ENCODE measurements at regions not wholly inside any gene's neighbourhood (a gene's known extent, or its start where the extent isn't known, plus 50 kb on each side); places are given as distances from the start of the nearest gene placed in this dataset.

DNA sequence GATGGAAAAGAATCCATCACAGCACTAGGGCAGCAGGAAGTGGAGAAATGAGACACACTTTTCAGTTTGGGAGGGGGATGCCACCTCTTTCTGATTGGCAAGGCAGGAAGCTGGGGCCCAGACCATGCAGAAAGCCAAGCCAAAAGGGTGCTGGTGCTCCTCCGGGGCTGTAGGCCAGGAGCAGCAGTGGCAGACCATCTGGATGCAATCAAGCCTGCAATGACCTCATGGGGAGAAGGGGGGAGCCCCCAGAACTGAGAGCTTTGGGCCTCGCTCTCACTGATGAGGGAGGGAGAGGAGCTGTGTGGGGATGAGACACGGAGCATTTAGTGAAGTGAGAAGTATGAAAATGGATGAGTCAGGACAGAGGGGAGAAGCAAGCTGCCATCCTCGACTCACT is 141.3 kb upstream of the NALF2 start:
- DNase-seq (ENCODE audit: low read depth): peak; percentile 58

DNA sequence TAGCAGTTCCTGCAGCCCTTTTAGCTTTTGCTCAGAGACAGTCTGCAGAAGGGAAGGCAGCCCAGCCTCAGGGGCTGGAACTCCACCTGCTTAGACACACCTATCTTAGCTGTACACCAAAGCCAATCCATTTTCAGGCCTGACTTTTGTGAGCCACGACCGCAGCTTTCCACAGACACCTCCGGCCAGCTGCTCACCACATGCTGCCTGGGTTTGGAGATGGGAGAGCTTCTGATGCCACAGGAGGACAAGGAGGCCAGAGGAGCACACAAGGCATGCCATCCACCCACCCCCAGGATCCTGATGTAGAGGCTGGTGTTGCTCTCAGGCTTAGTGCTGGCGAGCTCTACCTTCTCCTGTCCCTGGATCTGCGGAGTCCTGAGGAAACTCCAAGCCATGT is 141.8 kb upstream of the NALF2 start:
- no peak for DNase-seq (ENCODE audit: low read depth)

DNA sequence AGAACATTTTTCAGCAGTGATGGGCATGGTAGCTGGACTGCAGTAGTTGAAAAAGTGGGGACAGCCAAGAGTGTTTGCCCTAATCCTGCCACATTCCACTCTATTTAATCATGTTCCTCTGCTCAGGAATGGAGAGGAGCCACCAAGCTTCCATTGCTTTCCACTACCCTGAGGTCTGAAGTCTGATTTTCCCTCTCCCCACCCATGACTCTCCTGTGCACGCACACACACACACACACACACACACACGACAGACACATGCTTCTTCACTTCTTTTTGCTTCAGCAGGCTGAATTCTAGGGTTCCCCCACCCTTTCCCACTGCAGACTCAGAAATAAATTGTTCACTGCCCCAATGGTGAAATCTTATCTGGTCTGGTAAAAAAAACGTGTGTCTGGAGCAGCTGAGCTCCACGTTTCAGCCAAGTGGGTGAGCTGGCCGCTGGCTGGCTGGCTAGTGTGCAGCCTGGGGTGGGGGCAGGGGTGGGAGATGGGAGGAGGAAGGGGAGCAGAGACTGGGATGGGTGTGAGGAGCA is 142.7 kb upstream of the NALF2 start:
- peak; percentile 57 for DNase-seq (ENCODE audit: low read depth)

DNA sequence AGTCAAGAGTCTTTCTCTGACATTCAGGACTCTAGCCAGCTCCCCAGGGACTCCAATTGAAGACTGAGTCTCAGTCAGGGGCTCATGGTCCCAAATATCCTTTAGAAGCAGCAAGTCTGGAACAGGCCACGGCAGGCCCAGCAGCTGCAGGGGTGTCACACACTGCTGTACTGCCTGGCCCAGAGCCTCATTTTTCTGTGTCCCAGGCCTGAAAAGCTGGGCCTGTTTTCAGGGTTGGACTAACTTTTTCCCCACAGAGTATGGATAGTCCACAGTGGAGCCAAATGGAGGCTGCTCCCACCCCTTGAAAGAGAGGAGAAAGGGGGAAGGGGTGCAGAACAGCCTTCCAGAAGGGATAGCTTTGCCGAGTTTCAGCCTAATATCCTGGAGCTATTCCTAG is 146.8 kb upstream of the NALF2 start:
- DNase-seq (ENCODE audit: low read depth): no peak

DNA sequence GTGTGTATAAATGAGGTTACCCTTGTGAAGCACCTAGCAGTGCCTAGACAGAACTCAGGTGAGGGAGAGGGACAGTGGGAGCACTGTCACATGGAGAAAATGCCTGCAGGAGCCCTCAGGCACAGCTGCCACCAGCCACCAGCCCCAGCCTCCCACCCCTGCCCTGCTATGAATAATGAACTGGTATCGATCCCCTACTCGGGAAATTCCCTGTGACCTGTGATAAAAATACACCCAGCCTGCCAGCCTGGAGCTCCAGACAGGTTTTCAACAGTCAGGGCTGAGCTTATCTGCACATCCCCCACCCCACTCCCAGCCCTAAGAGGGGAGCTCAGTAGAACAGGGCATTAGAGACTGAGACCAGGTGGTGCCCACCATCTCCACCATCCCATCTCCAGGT is 159.6 kb upstream of the PJA1 start:
- no peak for DNase-seq (ENCODE audit: low read depth)

DNA sequence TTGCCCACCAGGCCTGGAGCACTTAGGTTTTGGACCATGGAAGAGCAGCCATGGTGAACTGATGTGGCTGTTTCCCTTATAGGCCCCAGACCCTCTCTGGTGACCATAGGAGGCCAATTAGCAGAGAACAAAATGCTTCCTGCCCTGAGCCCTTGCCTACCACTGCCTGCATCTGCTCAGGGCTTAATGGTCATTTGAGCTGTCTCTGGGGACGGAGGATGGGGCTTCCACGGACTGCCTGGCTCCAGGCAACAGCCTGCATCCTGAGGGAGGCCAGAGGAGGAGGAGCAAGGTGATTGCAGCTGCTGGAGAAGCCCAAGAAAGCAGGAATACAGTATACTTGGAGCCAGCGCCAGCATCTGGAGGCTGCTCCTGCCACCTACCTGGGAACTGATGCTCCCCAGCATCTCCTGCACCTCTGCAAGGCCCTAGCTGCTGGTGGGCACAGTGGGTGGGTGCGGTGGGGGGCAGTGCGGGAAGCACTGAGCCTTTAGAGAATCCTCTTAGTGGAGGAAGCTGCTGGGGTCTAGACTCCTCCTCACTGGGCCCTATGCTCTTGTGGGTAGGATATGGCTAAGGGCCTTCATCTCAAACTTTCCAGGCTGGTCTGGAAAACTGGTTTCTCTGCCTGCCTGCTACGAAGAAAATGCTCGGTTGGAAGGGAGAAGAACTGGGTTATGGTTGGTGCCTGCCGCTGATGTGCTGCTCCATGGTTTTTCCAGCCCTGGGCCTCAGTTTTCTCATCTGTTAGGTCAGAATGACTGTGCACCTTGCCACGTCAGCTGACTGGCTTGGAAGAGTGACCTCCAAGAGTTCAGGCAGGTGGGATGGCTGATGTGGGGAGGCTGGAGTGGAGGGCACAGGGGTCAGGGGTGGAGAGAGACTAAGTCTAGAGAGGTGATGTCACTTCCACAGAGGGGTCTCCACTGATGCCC is 158.8 kb upstream of the PJA1 start:
- DNase-seq (ENCODE audit: low read depth): no peak

DNA sequence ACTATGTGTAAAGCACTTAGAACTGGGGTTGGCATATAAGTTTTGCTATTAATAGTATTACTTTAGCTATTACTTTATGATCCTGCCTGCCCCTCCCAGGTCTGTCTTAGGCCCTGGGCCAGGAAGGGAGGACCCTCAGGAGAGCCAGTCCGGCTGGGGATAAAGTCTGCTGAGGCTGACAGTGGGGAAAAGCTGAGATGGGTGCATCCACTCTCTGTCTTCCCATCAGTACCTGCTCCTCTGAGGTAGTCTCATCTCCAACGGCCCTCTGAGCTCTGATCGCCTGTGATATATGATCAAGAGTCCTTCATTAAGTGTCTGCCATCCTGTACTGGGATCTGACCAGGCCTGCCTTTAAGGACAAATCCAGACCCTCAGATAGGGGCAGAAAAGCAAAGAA is 156.5 kb upstream of the PJA1 start:
- DNase-seq (ENCODE audit: low read depth): no peak

DNA sequence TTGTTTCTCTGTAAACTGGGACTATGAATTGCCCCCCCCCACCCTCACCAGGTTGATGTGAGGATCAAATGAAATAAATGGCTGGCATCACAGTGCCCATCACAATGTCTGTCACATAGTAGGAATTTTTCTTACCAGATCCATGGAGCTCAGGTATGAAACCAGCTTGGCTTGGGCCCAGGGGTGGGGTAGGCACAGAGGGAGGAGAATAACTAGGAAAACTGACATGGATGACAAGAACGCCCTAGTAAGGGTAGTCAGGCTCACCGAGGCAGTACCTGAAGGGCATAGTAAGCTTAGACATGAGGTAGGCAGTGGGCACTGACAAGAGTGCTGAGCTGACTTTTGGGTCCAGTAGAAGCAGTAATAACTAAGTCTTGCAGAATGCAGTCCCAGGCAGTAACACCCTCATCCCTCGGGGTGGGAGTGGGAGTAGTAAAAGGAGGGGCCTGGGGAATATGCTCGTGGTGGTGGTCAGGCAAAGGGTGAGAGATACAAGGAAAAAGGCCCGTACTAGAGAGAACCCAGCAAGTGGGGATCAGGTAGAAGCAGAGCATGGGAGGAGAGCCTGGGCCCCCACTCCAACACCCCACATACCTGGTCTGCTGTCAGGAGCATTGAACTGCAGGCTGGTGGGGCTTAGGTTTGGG is 155.9 kb upstream of the PJA1 start:
- DNase-seq (ENCODE audit: low read depth): no peak

DNA sequence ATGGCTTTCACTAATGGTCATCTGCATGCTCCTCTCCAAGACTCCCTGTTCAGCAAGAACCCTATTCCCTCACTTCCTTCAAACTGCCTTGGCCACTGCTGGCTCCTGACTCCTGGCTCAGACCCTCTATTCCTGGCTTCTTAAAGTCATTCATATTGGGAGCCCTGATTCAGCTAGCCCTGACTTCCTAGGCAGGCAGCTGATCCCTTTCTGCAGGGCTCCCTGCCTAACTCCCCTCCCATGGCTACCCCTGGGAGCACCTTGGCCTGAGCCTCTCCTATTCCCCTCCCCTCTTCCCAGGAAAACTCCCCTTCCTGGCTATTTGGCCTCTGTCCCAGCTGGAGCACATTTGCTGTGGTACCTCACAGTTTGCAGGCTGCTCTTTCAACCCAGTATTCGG is 154.9 kb upstream of the PJA1 start:
- no peak for DNase-seq (ENCODE audit: low read depth)

DNA sequence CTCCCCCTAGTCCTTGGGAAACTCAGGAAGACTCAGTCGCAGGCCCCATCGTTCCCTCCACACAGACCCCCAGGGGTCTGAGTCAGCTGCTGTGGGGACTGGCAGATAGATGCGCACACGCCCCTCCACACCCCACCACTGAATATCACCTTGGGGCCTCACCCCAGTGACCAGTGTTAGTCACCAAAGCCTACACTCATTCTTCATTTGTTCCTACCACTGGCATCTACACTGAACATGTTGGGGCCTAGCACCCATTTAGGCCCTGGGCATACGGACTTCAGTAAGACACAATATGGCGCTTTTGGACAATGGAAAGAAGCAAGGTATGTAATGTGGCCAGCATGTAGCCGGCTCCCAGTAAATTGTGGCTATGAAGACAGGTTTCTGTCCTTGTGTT is 154.1 kb upstream of the PJA1 start:
- no peak for DNase-seq (ENCODE audit: low read depth)

DNA sequence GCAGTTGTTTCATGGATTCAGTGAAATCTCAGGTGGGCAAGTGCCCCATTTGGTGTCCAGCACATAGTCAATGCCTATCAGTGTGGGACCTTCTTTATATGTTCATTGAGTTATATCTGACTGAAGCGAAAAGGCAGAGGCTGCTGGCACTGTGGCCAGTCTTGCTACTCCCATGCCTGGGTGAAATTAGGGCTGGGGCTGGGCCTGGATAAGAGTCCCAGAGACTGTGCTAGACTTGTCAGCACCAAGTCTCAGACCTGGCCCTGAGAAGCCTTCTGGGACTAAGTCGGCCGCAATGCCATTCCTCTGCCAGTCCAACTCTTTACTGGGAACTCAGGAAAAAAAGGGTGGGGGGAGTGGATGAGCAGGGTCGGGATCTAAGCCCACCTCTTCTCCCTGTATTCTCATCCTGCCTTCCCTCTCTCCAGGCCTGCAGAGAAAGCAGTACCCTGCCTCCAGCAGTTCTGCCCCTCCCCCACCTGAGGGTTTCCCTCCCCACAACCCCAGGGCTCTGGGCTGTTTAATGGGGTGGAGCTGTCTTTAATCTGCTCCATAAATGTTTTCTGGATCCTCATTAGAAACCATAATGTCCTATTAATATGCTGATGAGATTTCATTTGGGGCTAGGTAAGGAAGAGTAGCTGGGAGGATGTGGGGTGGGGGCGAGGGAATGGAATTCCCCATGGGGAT is 153.5 kb upstream of the PJA1 start:
- DNase-seq (ENCODE audit: low read depth): no peak

DNA sequence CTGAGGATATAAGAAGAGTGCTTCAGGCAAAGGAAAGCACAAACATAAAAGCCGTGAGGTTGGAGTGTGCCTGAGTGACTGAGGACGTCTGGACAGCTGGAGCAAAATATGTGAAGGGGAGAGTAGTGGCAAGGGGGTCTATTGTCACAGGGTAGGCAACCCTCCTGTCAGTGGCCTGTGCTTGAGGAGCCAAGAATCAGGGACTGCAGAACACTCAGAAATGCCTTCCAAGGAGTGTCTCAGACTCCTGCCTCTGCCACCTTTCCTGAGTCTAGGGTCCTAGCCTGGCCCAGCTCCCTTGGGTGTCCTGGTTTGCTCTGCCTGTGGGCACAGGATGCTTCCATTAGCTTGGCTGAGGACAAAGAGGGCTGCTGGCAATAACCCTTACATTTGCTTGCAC is 152.5 kb upstream of the PJA1 start:
- no peak for DNase-seq (ENCODE audit: low read depth)

DNA sequence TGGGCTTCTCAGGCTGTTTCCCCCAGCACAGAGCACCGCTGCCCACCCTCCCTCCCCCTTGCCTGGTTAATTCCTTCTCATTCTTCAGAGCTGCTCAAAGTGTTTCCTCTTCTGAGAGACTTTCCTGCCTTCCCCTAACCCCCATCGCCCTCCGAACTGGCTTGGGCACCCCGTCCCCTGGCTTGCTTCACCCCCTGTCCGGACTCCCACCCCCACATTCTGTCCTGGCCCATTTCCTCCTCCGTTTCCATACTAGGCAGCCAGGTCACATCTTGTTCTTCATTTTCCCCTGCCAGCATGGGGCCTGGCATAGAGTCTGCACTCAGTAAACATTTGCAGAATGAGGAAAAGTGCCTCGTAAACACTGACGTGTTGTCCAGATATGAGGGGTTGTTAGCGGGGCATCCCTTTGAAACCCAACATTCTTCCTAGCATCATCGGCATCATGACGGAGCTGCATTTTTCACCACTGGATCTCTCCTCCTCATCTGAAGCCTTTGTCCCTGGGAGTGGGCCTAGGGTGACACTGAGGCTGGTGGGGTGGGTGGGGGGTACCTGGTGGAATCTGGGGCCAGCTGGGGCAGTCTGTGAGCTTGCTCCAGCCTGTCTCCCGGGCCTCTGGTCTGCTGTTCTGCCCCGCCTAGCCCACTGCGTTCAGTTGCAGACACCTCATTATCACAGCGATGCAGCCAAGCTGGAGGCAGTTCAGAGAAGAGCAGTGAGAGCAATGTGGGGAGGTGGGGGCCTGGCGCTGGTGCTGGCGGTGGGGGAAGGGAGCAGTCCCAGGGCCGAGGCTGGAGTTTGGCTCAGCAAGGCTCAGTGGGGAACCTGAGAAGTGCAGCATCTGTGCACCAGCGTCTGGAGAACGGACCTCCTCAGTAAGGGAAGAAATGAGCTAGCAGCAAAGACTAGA is 149.4 kb upstream of the PJA1 start:
- DNase-seq (ENCODE audit: low read depth): no peak

DNA sequence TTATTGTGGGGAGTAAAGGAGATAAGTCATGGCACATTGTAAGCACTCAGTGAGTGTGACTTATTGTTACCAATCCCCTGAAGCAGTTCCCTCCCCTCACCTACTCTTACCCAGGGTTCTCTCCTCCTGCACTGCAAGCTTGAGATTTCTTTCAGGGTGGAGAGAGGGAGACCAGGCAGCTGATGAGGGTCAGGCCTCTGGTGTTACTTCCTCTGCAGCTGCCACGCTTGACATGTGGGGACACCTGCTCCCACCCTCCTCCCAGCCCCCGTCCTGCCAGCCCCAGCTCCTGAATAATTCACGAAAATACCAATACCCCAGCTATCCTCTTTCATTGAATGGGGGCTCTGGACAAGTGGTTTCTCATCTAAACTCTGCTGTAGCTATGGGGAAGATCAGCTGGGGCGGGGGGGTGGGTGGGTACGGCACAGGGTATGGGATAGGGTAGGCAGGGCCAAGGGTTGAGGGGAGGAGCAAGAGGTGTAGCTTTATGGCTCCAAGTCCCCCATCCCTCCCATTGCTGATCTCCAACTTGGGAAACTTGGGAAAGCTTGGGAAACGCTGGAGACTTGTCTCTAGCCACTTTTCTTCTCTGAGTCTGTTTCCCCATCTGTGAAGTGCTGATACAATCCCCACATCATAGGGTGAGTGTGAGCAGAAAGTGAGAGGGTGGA is 148.5 kb upstream of the PJA1 start:
- no peak for DNase-seq (ENCODE audit: low read depth)

DNA sequence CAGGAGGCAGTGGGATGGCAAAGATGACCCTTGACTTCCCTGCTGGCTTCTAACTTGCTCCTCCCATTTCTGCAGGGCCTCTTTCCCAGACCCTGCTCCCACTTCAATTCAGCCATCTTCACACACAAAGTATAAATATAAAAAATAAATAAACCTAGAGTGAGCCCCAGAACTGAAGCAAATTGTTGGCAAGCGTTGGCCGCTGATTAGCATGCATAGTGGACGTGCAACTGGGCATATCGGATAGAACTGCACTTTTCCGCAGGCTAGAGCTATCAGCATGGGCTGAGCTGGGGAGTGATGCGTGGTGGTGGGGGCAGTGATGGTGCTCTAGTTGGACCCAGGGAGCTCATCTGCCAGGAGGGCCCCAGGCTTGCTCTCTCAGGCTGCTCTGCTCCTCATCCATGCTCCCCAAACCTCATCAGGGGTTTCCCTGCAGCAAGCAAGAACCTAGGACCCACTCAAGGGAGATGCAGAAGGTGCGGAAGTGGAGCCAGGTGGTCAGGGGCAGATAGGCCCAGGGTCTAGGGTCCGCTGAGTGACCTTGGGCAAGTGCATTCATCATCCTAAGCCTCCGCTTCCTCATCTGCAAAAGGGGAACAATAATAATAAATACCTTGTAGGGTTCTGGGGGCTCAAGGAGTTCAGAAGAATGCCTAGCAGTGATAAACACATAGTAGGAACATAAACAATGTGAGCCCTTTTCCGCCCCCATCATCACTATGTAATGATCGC is 146.8 kb upstream of the PJA1 start:
- DNase-seq (ENCODE audit: low read depth): no peak

DNA sequence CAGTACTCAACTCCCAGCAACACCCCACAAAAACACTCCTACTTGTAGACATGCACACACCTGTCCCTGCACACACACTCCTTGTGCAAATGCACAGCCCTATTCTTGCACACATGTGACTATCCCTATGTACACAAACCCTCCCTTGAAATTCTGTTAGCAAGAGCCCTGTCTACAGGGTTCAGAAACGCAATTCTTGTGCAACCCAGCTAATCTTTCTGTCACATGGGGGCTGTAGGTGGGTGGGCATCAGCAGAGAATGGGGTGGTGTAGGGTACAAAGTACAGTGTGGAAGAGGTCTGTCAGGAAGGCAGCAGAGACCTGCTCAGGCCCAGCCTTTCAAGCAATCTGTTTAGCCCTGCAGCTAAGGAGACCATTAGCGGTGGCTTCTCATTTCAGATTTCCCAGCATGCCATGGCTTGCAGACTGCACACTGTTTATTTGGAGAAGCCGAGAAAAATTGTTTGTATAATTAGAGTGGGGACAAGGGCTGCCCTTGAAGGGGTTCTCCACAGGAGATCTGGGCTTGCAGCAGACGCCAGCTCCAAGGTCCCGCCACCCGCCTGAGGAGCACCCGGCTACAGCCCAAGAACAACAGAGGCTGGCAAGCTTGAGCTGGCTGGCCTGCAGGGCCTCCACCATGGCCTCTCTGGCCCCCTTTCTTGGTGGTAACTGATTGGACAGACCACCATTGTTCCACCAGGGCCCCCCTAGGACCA is 144.0 kb upstream of the PJA1 start:
- DNase-seq (ENCODE audit: low read depth): no peak

DNA sequence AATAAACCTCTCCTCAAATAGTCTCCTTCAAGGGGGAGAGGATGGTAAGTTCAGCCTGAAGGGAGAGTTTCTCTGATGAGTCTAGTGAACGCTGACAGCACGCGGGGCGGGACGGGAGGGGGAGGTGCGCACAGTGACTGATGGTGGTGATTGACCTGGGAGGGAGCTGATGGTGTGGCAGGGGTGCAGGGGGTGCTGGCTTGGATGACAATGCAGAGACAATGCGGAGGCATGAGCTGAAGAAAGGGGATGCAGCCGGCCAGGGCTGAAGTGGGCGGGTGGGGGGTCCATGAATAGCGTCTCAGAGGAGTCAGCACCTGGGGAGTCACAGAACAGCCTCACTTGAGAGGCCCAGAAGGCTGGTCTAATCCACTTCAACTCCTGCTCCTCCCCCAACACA is 142.5 kb upstream of the PJA1 start:
- no peak for DNase-seq (ENCODE audit: low read depth)

DNA sequence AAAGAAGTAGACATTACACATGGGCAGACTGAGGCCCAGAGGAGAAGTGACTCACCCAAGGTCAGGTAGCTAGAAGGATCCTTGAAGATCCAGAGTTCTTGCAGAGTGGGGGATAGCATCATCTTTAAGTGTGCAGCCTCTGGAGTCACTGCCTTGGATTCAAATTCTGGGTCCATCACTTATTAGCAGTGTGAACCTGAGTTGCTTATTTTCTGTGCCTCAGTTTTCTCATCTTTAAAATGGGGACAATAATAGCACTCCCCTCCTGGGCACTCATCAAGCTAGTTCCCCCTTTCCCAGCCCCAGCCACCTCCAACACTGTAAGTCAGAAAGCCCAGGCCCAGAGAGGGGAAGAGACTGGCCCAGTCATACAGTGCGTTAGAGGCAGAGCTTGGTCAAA is 141.8 kb upstream of the PJA1 start:
- DNase-seq (ENCODE audit: low read depth): no peak

DNA sequence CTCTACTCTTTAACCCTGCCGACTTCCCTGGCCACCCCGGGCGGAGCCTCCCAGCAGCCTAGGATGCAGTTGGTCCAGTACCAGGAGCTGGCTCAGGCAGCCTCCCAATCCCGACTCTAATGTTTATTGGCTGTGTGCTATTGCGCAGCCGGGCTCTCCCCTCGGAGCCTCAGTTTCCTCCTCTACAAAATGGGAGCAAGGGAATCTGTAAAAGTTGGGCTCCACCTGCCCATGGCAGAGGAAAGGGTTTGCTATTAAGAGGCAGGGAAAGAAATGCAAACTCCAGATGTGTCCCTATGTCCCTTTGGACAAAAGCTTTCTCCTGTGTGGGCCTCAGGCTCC is 140.8 kb upstream of the PJA1 start:
- DNase-seq (ENCODE audit: low read depth): no peak

All from GM04503 (cell line).